ENCODE measurements at regions not wholly inside any gene's neighbourhood (a gene's known extent, or its start where the extent isn't known, plus 50 kb on each side); places are given as distances from the start of the nearest gene placed in this dataset.

GRCh38 chr16:86778978-86779377, 200.6 kb downstream of the FOXL1 start:
- 73 to 81% (median 79%) methylated on average over 9 of the region's 9 CpGs for WGBS, 4 donors
- no peak for ATAC-seq
- TF ChIP-seq POLR2A (IDR thresholded peaks at IDR 0.05) (no peak), CTCF (IDR thresholded peaks at IDR 0.05) (no peak)
- H3K27ac ChIP-seq, result no peak overlapping the region
- H3K9me3 ChIP-seq, result no peaks in the 10 kb centered on the region
- H3K4me1 ChIP-seq, result no peaks in the 10 kb centered on the region
- DNase-seq, result no peak
- peaks cover 0 to 17% (median 4%) of the 10 kb centered on the region in 9 donors for H3K27me3 ChIP-seq
- no peak overlapping the region for H3K4me3 ChIP-seq
- intact Hi-C loops (cut with DNase I), result no loop called here
- no peaks in the 10 kb centered on the region for H3K36me3 ChIP-seq

GRCh38 chr16:86781046-86781445, 202.7 kb downstream of the FOXL1 start:
- H3K4me1 ChIP-seq, result no peaks in the 10 kb centered on the region
- H3K4me3 ChIP-seq, result no peak overlapping the region
- TF ChIP-seq POLR2A (IDR thresholded peaks at IDR 0.05) (no peak), CTCF (IDR thresholded peaks at IDR 0.05) (no peak)
- no peaks in the 10 kb centered on the region for H3K9me3 ChIP-seq
- 81 to 90% (median 86%) methylated on average over 11 of the region's 11 CpGs for WGBS, 4 donors
- H3K27ac ChIP-seq, result no peak overlapping the region
- no peak for ATAC-seq
- peaks cover 0 to 10% (median 0%) of the 10 kb centered on the region in 9 donors for H3K27me3 ChIP-seq
- DNase-seq, result no peak
- intact Hi-C loops (cut with DNase I), result no loop called here
- H3K36me3 ChIP-seq, result no peaks in the 10 kb centered on the region

GRCh38 chr16:86783636-86784626, 205.6 kb downstream of the FOXL1 start:
- DNase-seq, result no peak
- TF ChIP-seq CTCF (IDR thresholded peaks at IDR 0.05) (no peak), POLR2A (IDR thresholded peaks at IDR 0.05) (no peak)
- Histone ChIP-seq H3K27me3 (peaks cover 0 to 4% (median 0%) of the 10 kb centered on the region in 9 donors), H3K27ac (no peak overlapping the region), H3K36me3 (no peaks in the 10 kb centered on the region), H3K9me3 (no peaks in the 10 kb centered on the region), H3K4me1 (no peaks in the 10 kb centered on the region), H3K4me3 (no peak overlapping the region)
- intact Hi-C loops (cut with DNase I), result no loop called here
- no peak for ATAC-seq
- 80 to 85% (median 83%) methylated on average over 23 of the region's 23 CpGs for WGBS, 4 donors

GRCh38 chr16:86786338-86786737, 208.0 kb downstream of the FOXL1 start:
- peak in 1 of 4 donors; percentile 20 for ATAC-seq
- 76 to 88% (median 81%) methylated on average over 4 of the region's 4 CpGs for WGBS, 4 donors
- DNase-seq, result no peak
- no peaks in the 10 kb centered on the region for H3K4me1 ChIP-seq
- intact Hi-C loops (cut with DNase I), result no loop called here
- H3K36me3 ChIP-seq, result no peaks in the 10 kb centered on the region
- no peak overlapping the region for H3K27ac ChIP-seq
- H3K4me3 ChIP-seq, result no peak overlapping the region
- no peak for TF ChIP-seq POLR2A (IDR thresholded peaks at IDR 0.05)
- TF ChIP-seq CTCF (IDR thresholded peaks at IDR 0.05), result no peak
- no peaks in the 10 kb centered on the region for H3K9me3 ChIP-seq
- peaks cover 0 to 5% (median 0%) of the 10 kb centered on the region in 9 donors for H3K27me3 ChIP-seq

All from heart left ventricle (tissue), 16 donors.